Renal cortical epithelial cell (primary cell): ENCODE measurements at regions not wholly inside any gene's neighbourhood (a gene's known extent, or its start where the extent isn't known, plus 50 kb on each side); places are given as distances from the start of the nearest gene placed in this dataset.
"Not testable (repeated sequence)": the region's sequence is repeated elsewhere in the genome, so short reads cannot be mapped to it uniquely, and the experiment has no call there.

ENCODE experiments used
- DNase-seq: peaks from one replicate; pipeline ENCODE4 v3.0.0-alpha.2; 2011; ENCODE audit warnings: low read depth

- DNase-seq = no peak
Observed at GRCh38 chr10:123318516-123318915, 164.3 kb downstream of the BUB3 start.

- no peak for DNase-seq
Observed at GRCh38 chr10:123320091-123320490, 165.9 kb downstream of the BUB3 start.

- no peak for DNase-seq
Observed at GRCh38 chr10:123323884-123324283, 169.7 kb downstream of the BUB3 start.

GRCh38 chr10:123325663-123326190 lies 171.5 kb downstream of the BUB3 start:
- no peak for DNase-seq

- DNase-seq = no peak
Observed at GRCh38 chr10:123326674-123327073, 172.5 kb downstream of the BUB3 start.

- DNase-seq = no peak
Observed at GRCh38 chr10:123327450-123327849, 173.2 kb downstream of the BUB3 start.

- no peak for DNase-seq
Observed at GRCh38 chr10:123327896-123328295, 173.7 kb downstream of the BUB3 start.

GRCh38 chr10:123331438-123331837 lies 177.2 kb downstream of the BUB3 start:
- DNase-seq = no peak

- DNase-seq = no peak
Observed at GRCh38 chr10:123346581-123346980, 192.4 kb downstream of the BUB3 start.

- DNase-seq = no peak
Observed at GRCh38 chr10:123348691-123349572, 194.7 kb downstream of the BUB3 start.

GRCh38 chr10:123351715-123352114 lies 197.5 kb downstream of the BUB3 start:
- no peak for DNase-seq

- DNase-seq = no peak
Observed at GRCh38 chr10:123354521-123354920, 200.3 kb downstream of the BUB3 start.

GRCh38 chr10:123355748-123356481 lies 201.7 kb downstream of the BUB3 start:
- no peak for DNase-seq

GRCh38 chr10:123356799-123357198 lies 202.6 kb downstream of the BUB3 start:
- no peak for DNase-seq

GRCh38 chr10:123357421-123357930 lies 203.3 kb downstream of the BUB3 start:
- no peak for DNase-seq

GRCh38 chr10:123359539-123359938 lies 205.3 kb downstream of the BUB3 start:
- DNase-seq = no peak

- no peak for DNase-seq
Observed at GRCh38 chr10:123361832-123362231, 207.6 kb downstream of the BUB3 start.

- DNase-seq = no peak
Observed at GRCh38 chr10:123367195-123367594, 213.0 kb downstream of the BUB3 start.

GRCh38 chr10:123371626-123372025 lies 217.4 kb downstream of the BUB3 start:
- DNase-seq = not testable (repeated sequence)

- no peak for DNase-seq
Observed at GRCh38 chr10:123373591-123373990, 219.4 kb downstream of the BUB3 start.

- no peak for DNase-seq
Observed at GRCh38 chr10:123375097-123375496, 220.9 kb downstream of the BUB3 start.

GRCh38 chr10:123375738-123376137 lies 221.5 kb downstream of the BUB3 start:
- DNase-seq = no peak

GRCh38 chr10:123377883-123378282 lies 223.7 kb downstream of the BUB3 start:
- no peak for DNase-seq
